ENCODE measurements at regions not wholly inside any gene's neighbourhood (a gene's known extent, or its start where the extent isn't known, plus 50 kb on each side); places are given as distances from the start of the nearest gene placed in this dataset.

- DNase-seq: no peak
Observed at GRCh38 chr9:73682789-73683188, 531.1 kb downstream of the ANXA1 start.

GRCh38 chr9:73683862-73684591 is 532.4 kb downstream of the ANXA1 start:
- peak; percentile 42 for DNase-seq

GRCh38 chr9:73684601-73685000 is 532.9 kb downstream of the ANXA1 start:
- DNase-seq: no peak

- no peak for DNase-seq
Observed at GRCh38 chr9:73685786-73686185, 534.1 kb downstream of the ANXA1 start.

- DNase-seq: no peak
Observed at GRCh38 chr9:73689051-73689870, 537.6 kb downstream of the ANXA1 start.

GRCh38 chr9:73701415-73702057 is 549.9 kb downstream of the ANXA1 start:
- DNase-seq: no peak

GRCh38 chr9:73714294-73714693 is 562.6 kb downstream of the ANXA1 start:
- DNase-seq: peak; percentile 3

- no peak for DNase-seq
Observed at GRCh38 chr9:73715591-73715990, 563.9 kb downstream of the ANXA1 start.

- DNase-seq: no peak
Observed at GRCh38 chr9:73719660-73720059, 568.0 kb downstream of the ANXA1 start.

- no peak for DNase-seq
Observed at GRCh38 chr9:73720601-73721000, 568.9 kb downstream of the ANXA1 start.

GRCh38 chr9:73736270-73736669 is 584.6 kb downstream of the ANXA1 start:
- DNase-seq: no peak

GRCh38 chr9:73738741-73739530 is 587.3 kb downstream of the ANXA1 start:
- DNase-seq: no peak

GRCh38 chr9:73741316-73741715 is 589.7 kb downstream of the ANXA1 start:
- DNase-seq: no peak

GRCh38 chr9:73742412-73742811 is 590.7 kb downstream of the ANXA1 start:
- no peak for DNase-seq

GRCh38 chr9:73743826-73744225 is 592.2 kb downstream of the ANXA1 start:
- peak; percentile 14 for DNase-seq

- no peak for DNase-seq
Observed at GRCh38 chr9:73745598-73745997, 593.9 kb downstream of the ANXA1 start.

GRCh38 chr9:73753171-73753570 is 601.5 kb downstream of the ANXA1 start:
- peak; percentile 87 for DNase-seq

- no peak for DNase-seq
Observed at GRCh38 chr9:73761905-73762304, 610.2 kb downstream of the ANXA1 start.

- DNase-seq: no peak
Observed at GRCh38 chr9:73773896-73774295, 622.2 kb downstream of the ANXA1 start.

GRCh38 chr9:73775757-73776156 is 624.1 kb downstream of the ANXA1 start:
- DNase-seq: no peak

- DNase-seq: peak; percentile 82
Observed at GRCh38 chr9:73780916-73781315, 629.3 kb downstream of the ANXA1 start.

- no peak for DNase-seq
Observed at GRCh38 chr9:73782166-73782565, 630.5 kb downstream of the ANXA1 start.

- DNase-seq: no peak
Observed at GRCh38 chr9:73799446-73799845, 647.8 kb downstream of the ANXA1 start.
